GM23248 (cell line): ENCODE measurements at regions not wholly inside any gene's neighbourhood (a gene's known extent, or its start where the extent isn't known, plus 50 kb on each side); places are given as distances from the start of the nearest gene placed in this dataset.

Source experiments
- DNase-seq: peaks from one replicate; pipeline ENCODE4 v3.0.0-alpha.2; 2015
- H2AFZ ChIP-seq: fragments of 200-600 bp; sonication (generic); 2 replicates; pipeline ENCODE4 v1.6.1; 2016; ENCODE audit warnings: antibody characterized with exemption
- H3F3A ChIP-seq: fragments of 200-600 bp; sonication (generic); 2 replicates; pipeline ENCODE4 v1.6.1; 2016; ENCODE audit warnings: mild to moderate bottlenecking, antibody characterized with exemption, mixed run types; ENCODE audit not compliant: insufficient read depth
- H3K27ac ChIP-seq: fragments of 200-600 bp; sonication (generic); 2 replicates; pipeline ENCODE4 v1.5.1; 2016; ENCODE audit warnings: mild to moderate bottlenecking
- H3K27me3 ChIP-seq: fragments of 200-600 bp; sonication (generic); replicated peaks from 2 replicates; pipeline ENCODE4 v1.6.1; 2016; ENCODE audit warnings: mild to moderate bottlenecking; ENCODE audit not compliant: insufficient read depth
- H3K36me3 ChIP-seq: fragments of 200-600 bp; sonication (generic); 2 replicates; pipeline ENCODE4 v1.6.1; 2016; ENCODE audit warnings: low read depth, mild to moderate bottlenecking
- H3K4me1 ChIP-seq: fragments of 200-600 bp; sonication (generic); 2 replicates; pipeline ENCODE4 v1.6.1; 2016; ENCODE audit warnings: mild to moderate bottlenecking; ENCODE audit not compliant: insufficient read depth
- H3K4me2 ChIP-seq: fragments of 200-600 bp; sonication (generic); one replicate; pipeline ENCODE4 v1.6.1; 2016; ENCODE audit warnings: mild to moderate bottlenecking; ENCODE audit not compliant: unreplicated experiment
- H3K4me3 ChIP-seq: fragments of 200-600 bp; sonication (generic); 2 replicates; pipeline ENCODE4 v1.5.1; 2016; ENCODE audit warnings: mild to moderate bottlenecking
- H3K79me2 ChIP-seq: fragments of 200-600 bp; sonication (generic); 2 replicates; pipeline ENCODE4 v1.6.1; 2016; ENCODE audit warnings: mild to moderate bottlenecking; ENCODE audit not compliant: insufficient read depth
- H3K9ac ChIP-seq: fragments of 200-600 bp; sonication (generic); 2 replicates; pipeline ENCODE4 v1.6.1; 2016; ENCODE audit warnings: mild to moderate bottlenecking
- H3K9me2 ChIP-seq: fragments of 200-600 bp; sonication (generic); 2 replicates; pipeline ENCODE4 v1.6.1; 2016; ENCODE audit warnings: mixed run types, mild to moderate bottlenecking, moderate library complexity; ENCODE audit not compliant: insufficient read depth
- H3K9me3 ChIP-seq: fragments of 200-600 bp; sonication (generic); one replicate; pipeline ENCODE4 v1.6.1; 2017; ENCODE audit warnings: low read depth
- H4K20me1 ChIP-seq: fragments of 200-600 bp; sonication (generic); 2 replicates; pipeline ENCODE4 v1.6.0; 2016; ENCODE audit not compliant: insufficient read depth
- EZH2 ChIP-seq: fragments of 200-600 bp; sonication (generic); IDR thresholded peaks from 2 replicates; pipeline ENCODE4 v1.6.1; 2018; ENCODE audit warnings: antibody characterized with exemption, mild to moderate bottlenecking; ENCODE audit not compliant: insufficient read depth, poor library complexity, severe bottlenecking
- EZH2phosphoT487 ChIP-seq: fragments of 200-600 bp; sonication (generic); IDR thresholded peaks from 2 replicates; pipeline ENCODE4 v1.6.1; 2018; ENCODE audit warnings: antibody characterized with exemption, moderate library complexity, mild to moderate bottlenecking, low read depth; ENCODE audit not compliant: insufficient read depth
- WGBS, 2 experiments: methylation state at CpG; one replicate each; pipeline ENCODE4 v1.1.6; 2015 to 2017; ENCODE audit warnings: low lambda C conversion rate in 2 of 2, low coverage in 1 of 2; ENCODE audit errors: missing lambda C conversion rate in 2 of 2; 5-methylcytosine and 5-hydroxymethylcytosine counted together
- in situ Hi-C: fragments of 300-500 bp; cut with MboI; formaldehyde crosslinking; loops from 2 replicates; pipeline ENCODE4 v1.15.0; 2020

DNA sequence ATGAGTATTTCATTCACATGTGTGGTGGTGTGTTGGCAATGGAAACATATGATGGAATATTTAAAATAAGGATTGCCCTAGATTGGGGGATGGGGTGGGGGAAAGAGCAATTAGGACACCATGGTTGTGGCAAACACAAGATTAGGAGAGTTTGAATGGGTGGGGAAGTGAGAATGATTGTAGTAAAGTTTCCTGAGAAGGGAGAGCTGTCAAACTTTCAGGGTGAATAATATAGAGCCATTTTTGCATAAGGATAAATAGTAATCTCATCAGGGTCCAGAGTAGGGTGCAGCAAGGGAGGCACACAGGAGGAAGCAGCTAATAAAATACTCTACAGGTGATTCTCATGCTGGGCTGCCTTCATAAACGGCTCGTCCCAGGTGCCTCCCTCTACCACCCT, 294.9 kb upstream of the MARCKS start:
- in situ Hi-C loops, result no loop called here
- H3K79me2 ChIP-seq, result no peaks in the 10 kb centered on the region
- H3K9ac ChIP-seq, result no peak overlapping the region
- H3K4me3 ChIP-seq, result no peak overlapping the region
- no peak overlapping the region for H3K27ac ChIP-seq
- no peak overlapping the region for H2AFZ ChIP-seq
- no peaks in the 10 kb centered on the region for H3K36me3 ChIP-seq
- TF ChIP-seq EZH2 (no peak), EZH2phosphoT487 (no peak)
- WGBS, 2 experiments, result 98 to 100% methylated on average over 2 of the region's 2 CpGs
- H3K27me3 ChIP-seq, result no peaks in the 10 kb centered on the region
- H4K20me1 ChIP-seq, result no peaks in the 10 kb centered on the region
- no peaks in the 10 kb centered on the region for H3K9me3 ChIP-seq
- peaks cover 55% of the 10 kb centered on the region for H3K4me1 ChIP-seq
- H3F3A ChIP-seq, result peaks cover 62% of the 10 kb centered on the region
- no peak overlapping the region for H3K4me2 ChIP-seq
- DNase-seq, result no peak
- no peaks in the 10 kb centered on the region for H3K9me2 ChIP-seq

DNA sequence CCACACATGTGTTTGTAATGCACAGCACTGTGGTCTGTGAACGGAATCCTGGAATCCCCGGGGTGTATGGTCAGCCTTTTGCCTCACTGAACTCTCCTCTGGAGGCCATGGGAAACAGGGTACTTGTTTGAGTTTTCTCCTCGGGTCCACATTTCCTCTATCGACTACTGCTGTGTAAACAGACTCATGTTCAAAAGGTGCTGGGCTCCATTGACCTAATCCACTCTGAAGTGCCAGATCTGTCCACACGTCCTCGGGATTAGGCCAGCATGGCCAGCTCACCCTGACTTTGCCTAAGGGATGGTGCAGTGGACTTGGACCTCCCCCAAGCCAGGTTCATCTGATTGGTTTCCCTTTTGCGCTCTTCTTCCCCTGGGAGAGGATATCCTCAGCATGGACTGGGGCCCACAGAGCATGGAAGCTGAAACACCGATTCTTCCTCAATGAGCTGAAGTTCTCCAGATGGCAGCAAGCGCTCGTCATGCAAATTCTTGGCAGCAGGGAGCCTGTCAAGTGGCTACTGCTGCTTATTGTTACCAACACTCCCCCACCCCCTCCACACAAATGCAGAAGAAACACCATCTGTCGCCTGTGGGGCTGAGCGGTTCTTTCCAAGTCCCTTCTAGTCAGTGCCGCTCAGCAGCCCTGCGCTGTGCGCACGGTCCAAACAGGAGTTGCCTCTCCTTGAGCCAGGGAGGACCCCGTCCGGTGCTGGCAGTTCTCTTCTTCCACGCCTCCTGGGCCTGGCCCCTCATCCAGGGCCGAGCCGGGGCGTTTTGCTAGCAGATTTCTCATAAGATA, 292.6 kb upstream of the MARCKS start:
- no peaks in the 10 kb centered on the region for H3K27me3 ChIP-seq
- WGBS, 2 experiments, result 1 to 2% methylated on average over 22 of the region's 22 CpGs
- no peaks in the 10 kb centered on the region for H3K9me2 ChIP-seq
- no peaks in the 10 kb centered on the region for H3K36me3 ChIP-seq
- no peaks in the 10 kb centered on the region for H3K79me2 ChIP-seq
- in situ Hi-C loops, result no loop called here
- peak overlapping the region; percentile 71 for H3K9ac ChIP-seq
- no peaks in the 10 kb centered on the region for H3K9me3 ChIP-seq
- H4K20me1 ChIP-seq, result no peaks in the 10 kb centered on the region
- peak overlapping the region; percentile 66 for H3K4me3 ChIP-seq
- H3K4me2 ChIP-seq, result peak overlapping the region; percentile 91
- peak overlapping the region; percentile 80 for H2AFZ ChIP-seq
- H3K4me1 ChIP-seq, result peaks cover 35% of the 10 kb centered on the region
- DNase-seq, result peak; percentile 95
- no peak for TF ChIP-seq EZH2
- no peak for TF ChIP-seq EZH2phosphoT487
- H3F3A ChIP-seq, result peaks cover 41% of the 10 kb centered on the region
- H3K27ac ChIP-seq, result peak overlapping the region; percentile 87

DNA sequence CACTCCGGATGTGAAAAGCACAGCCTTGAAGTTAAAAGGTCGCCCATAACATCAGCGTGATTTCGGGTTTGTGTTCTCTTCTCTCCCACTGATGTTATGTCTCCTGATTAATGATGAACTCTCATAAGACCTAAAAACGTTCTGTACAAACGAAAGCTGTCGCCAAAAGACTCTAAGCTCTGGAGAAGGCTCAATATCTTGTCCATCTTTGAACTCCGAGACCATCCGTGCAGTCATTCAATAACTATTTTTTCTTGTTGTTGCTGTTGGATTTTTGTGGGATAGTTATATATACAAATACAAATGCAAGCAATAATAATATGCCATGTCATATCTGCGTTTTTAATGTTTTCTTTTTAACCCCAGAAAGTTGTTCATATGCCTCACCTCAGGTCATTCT, 291.8 kb upstream of the MARCKS start:
- Histone ChIP-seq H3K36me3 (no peaks in the 10 kb centered on the region), H3K27ac (peak overlapping the region; percentile 87), H3K9ac (peak overlapping the region; percentile 71), H3K27me3 (no peaks in the 10 kb centered on the region), H3K4me1 (peaks cover 34% of the 10 kb centered on the region), H3K4me3 (peak overlapping the region; percentile 66), H3K9me3 (no peaks in the 10 kb centered on the region), H3K4me2 (peak overlapping the region; percentile 91), H3F3A (peaks cover 34% of the 10 kb centered on the region), H3K9me2 (no peaks in the 10 kb centered on the region), H2AFZ (peak overlapping the region; percentile 80), H3K79me2 (no peaks in the 10 kb centered on the region), H4K20me1 (no peaks in the 10 kb centered on the region)
- DNase-seq, result peak; percentile 48
- in situ Hi-C loops, result no loop called here
- TF ChIP-seq EZH2 (no peak), EZH2phosphoT487 (no peak)
- WGBS, 2 experiments, result 4 to 7% methylated on average over 10 of the region's 10 CpGs

DNA sequence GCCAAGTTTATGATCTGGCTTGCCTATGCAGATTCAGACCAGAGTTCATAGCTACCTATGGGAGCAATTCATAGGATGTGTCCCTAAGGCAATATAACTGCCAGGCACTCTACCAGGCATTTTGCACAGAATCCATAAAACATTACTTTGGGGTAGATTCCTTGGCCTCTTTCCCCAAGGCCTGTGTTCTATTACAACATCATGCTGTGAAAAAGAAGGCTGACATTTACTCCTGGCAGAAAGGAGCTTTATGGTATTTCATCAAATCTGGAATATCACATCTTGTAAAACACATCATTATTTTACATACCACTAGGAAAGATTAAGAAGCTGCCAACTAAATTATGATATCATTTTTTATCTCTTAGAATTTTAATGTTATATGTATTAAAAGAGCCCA, 287.0 kb upstream of the MARCKS start:
- DNase-seq, result peak; percentile 46
- TF ChIP-seq EZH2, result no peak
- TF ChIP-seq EZH2phosphoT487, result no peak

More for the DNA sequence above, 287.0 kb upstream of the MARCKS start:
- Histone ChIP-seq H3K4me3 (no peak overlapping the region), H3K9me2 (no peaks in the 10 kb centered on the region), H3K4me2 (no peak overlapping the region), H2AFZ (no peak overlapping the region), H3K36me3 (no peaks in the 10 kb centered on the region), H4K20me1 (no peaks in the 10 kb centered on the region), H3K79me2 (no peaks in the 10 kb centered on the region), H3K9me3 (no peaks in the 10 kb centered on the region), H3K4me1 (peaks cover 22% of the 10 kb centered on the region), H3K9ac (no peak overlapping the region), H3F3A (peaks cover 12% of the 10 kb centered on the region), H3K27ac (no peak overlapping the region), H3K27me3 (no peaks in the 10 kb centered on the region)
- in situ Hi-C loops, result no loop called here
